Gastroesophageal sphincter (tissue), 4 donors: ENCODE measurements at regions not wholly inside any gene's neighbourhood (a gene's known extent, or its start where the extent isn't known, plus 50 kb on each side); places are given as distances from the start of the nearest gene placed in this dataset.

Source experiments
- ATAC-seq: fragments of 150-250 bp; one replicate; pipeline ENCODE4 v1.9.1; 2016; ENCODE audit warnings: mild to moderate bottlenecking, moderate library complexity
- H3K27ac ChIP-seq, 4 donors: fragments of 200-600 bp; sonication (generic) in 3 of 4; 1 replicate in 3 of 4; 2 replicates in 1 of 4; pipeline ENCODE4 v1.5.1; 2016 to 2019
- H3K27me3 ChIP-seq: fragments of 200-600 bp; sonication (generic); one replicate; pipeline ENCODE4 v1.5.1; 2019
- H3K36me3 ChIP-seq, 2 donors: fragments of 200-600 bp; sonication (generic); one replicate each; pipeline ENCODE4 v1.5.1; 2019; ENCODE audit warnings: control low read depth in 1 of 2
- H3K4me1 ChIP-seq, 3 donors: fragments of 200-600 bp; sonication (generic); 1 replicate in 2 of 3; 2 replicates in 1 of 3; pipeline ENCODE4 v1.5.1; 2016 to 2019; ENCODE audit warnings: control low read depth in 2 of 3
- H3K4me3 ChIP-seq, 2 donors: fragments of 200-600 bp; sonication (generic); one replicate each; pipeline ENCODE4 v1.5.1; 2019; ENCODE audit warnings: mild to moderate bottlenecking in 1 of 2, moderate library complexity in 1 of 2
- H3K9me3 ChIP-seq, 3 donors: fragments of 200-600 bp; sonication (generic); one replicate each; pipeline ENCODE4 v1.5.1; 2017 to 2019; ENCODE audit warnings: control low read depth in 2 of 3
- EP300 ChIP-seq: sonication (generic); formaldehyde crosslinking; IDR thresholded peaks from one replicate; pipeline ENCODE4 v1.6.1; 2017; ENCODE audit warnings: antibody characterized with exemption, mild to moderate bottlenecking
- POLR2A ChIP-seq, 2 donors: fragments of 450-650 bp; IDR thresholded peaks; one replicate each; pipeline ENCODE4 v1.6.1; 2017; ENCODE audit warnings: antibody characterized with exemption in 2 of 2, mild to moderate bottlenecking in 2 of 2, moderate library complexity in 1 of 2
- POLR2AphosphoS5 ChIP-seq: sonication (generic); formaldehyde crosslinking; IDR thresholded peaks from one replicate; pipeline ENCODE4 v1.6.1; 2017; ENCODE audit warnings: antibody characterized with exemption
- WGBS, 2 donors: methylation state at CpG; one replicate each; pipeline ENCODE4 v1.1.5; 2018; ENCODE audit warnings: low coverage in 1 of 2; 5-methylcytosine and 5-hydroxymethylcytosine counted together
- TF ChIP-seq, protein P1 (sequence below), 4 experiments: fragments of 200-600 bp in 2 of 4; fragments of 450-650 bp in 2 of 4; sonication (generic) in 1 of 4; IDR thresholded peaks; one replicate each; pipeline ENCODE4 v1.5.1; 2017 to 2019; ENCODE audit warnings: antibody characterized with exemption in 4 of 4, mild to moderate bottlenecking in 2 of 4, moderate library complexity in 2 of 4

DNA sequence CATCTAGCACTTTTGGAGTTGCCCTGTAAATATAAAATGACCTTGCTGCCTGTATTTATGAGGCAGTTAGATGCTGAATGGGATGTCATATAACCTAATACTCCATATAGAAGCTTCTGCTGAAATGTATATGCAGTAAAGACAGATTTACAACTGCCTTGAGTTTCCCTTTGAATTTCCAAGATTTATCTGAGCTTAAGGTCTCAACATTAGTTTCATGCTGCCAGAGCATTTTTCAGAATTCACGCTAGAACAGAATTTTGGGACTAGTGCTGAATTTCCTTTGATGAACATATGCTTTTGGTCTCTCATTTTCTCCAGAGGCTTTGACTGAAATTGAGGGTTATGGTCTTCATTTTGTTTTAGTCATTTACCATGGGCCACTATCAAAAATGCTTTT is 254.7 kb upstream of the FANCL start:
- 71 to 80% methylated on average over 1 of the region's 1 CpG for WGBS, 2 donors
- Histone ChIP-seq H3K4me1 (no peaks in the 10 kb centered on the region), H3K36me3 (no peaks in the 10 kb centered on the region), H3K4me3 (no peak overlapping the region), H3K27me3 (no peaks in the 10 kb centered on the region), H3K27ac (no peak overlapping the region), H3K9me3 (no peaks in the 10 kb centered on the region)
- TF ChIP-seq, protein P1, sequence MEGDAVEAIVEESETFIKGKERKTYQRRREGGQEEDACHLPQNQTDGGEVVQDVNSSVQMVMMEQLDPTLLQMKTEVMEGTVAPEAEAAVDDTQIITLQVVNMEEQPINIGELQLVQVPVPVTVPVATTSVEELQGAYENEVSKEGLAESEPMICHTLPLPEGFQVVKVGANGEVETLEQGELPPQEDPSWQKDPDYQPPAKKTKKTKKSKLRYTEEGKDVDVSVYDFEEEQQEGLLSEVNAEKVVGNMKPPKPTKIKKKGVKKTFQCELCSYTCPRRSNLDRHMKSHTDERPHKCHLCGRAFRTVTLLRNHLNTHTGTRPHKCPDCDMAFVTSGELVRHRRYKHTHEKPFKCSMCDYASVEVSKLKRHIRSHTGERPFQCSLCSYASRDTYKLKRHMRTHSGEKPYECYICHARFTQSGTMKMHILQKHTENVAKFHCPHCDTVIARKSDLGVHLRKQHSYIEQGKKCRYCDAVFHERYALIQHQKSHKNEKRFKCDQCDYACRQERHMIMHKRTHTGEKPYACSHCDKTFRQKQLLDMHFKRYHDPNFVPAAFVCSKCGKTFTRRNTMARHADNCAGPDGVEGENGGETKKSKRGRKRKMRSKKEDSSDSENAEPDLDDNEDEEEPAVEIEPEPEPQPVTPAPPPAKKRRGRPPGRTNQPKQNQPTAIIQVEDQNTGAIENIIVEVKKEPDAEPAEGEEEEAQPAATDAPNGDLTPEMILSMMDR (IDR thresholded peaks at IDR 0.05): no peak
- TF ChIP-seq POLR2A (IDR thresholded peaks at IDR 0.05): no peak
- TF ChIP-seq POLR2AphosphoS5: no peak
- TF ChIP-seq EP300: no peak
- ATAC-seq: no peak

DNA sequence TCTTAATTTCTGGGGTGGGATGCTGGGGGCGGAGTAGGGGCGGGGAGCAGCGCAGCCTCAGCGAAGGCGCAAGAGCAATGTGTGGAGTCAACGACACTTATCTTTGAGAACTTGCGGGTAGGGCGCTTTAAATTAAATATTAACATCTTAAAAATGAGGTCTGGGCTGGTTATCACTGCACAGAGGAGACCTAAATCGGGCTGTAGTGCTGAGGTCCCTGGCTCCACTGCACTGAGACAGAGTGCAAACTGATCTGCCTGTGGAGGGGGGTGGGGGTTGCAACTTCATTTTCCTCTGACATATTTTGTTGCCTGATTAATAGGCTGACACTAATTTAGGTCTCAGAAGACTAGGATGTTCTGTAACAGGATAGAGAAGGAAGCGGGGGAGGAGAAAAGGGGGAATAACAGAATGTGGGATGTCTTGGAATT is 253.0 kb upstream of the FANCL start:
- Histone ChIP-seq H3K27ac (no peak overlapping the region), H3K9me3 (no peaks in the 10 kb centered on the region), H3K36me3 (no peaks in the 10 kb centered on the region), H3K4me1 (no peaks in the 10 kb centered on the region), H3K4me3 (no peak overlapping the region), H3K27me3 (no peaks in the 10 kb centered on the region)
- TF ChIP-seq POLR2AphosphoS5: no peak
- TF ChIP-seq, protein P1 (IDR thresholded peaks at IDR 0.05): no peak
- TF ChIP-seq POLR2A (IDR thresholded peaks at IDR 0.05): no peak
- TF ChIP-seq EP300: no peak
- no peak for ATAC-seq
- WGBS, 2 donors: 77 to 95% methylated on average over 5 to 10 of the region's 10 CpGs

- H3K4me3 ChIP-seq: no peak overlapping the region
- ATAC-seq: no peak
- no peaks in the 10 kb centered on the region for H3K36me3 ChIP-seq
- TF ChIP-seq POLR2AphosphoS5: no peak
- no peak for TF ChIP-seq EP300
- TF ChIP-seq POLR2A (IDR thresholded peaks at IDR 0.05): no peak
- TF ChIP-seq, protein P1 (IDR thresholded peaks at IDR 0.05): no peak
- H3K9me3 ChIP-seq: peaks cover 0 to 8% (median 0%) of the 10 kb centered on the region in 3 donors
- WGBS, 2 donors: 91 to 100% methylated on average over 1 to 4 of the region's 4 CpGs
- H3K4me1 ChIP-seq: no peaks in the 10 kb centered on the region
- H3K27me3 ChIP-seq: no peaks in the 10 kb centered on the region
- H3K27ac ChIP-seq: no peak overlapping the region
Measured at GRCh38 chr2:58484629-58485028, 243.5 kb upstream of the FANCL start.

DNA sequence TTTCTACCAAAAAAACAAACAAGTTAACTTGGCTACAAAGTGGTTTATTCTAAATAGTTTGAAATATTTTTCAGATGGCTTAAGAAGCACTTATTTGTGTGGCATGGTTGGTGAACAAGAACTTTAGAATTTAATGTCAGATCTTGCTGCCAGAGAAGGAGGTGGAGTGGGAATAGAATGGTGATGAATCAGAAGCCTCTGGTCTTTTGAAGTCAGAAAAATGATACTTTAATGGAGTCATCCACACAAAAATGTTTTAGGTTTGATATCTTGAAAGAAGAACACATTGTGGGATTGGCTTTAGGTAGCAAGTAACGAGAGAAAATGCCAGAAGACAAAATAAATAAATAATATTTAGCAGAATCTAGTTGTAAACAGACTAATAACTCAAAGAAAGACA is 243.1 kb upstream of the FANCL start:
- no peaks in the 10 kb centered on the region for H3K36me3 ChIP-seq

DNA sequence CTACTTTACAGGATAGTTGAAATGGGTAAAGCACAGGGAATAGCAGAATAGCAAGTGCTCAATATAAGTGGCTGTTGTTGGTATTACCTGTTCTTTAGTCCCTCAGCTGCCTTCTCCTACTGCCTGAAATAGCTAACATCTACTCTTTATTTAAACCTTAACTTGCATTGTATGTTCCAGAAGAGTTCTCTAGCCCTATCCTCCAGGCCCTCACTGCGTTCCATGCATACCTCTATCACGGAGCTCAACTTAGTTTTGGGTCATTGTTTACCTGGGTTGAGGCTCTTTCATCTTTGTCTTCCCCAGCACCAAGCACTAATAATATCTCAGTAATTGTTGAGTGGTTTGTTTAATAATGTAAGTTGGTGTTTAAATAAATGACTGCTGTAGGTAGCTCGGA is 242.2 kb upstream of the FANCL start:
- WGBS, 2 donors: 68% methylated on average over 3 of the region's 3 CpGs; no CpG with 5 or more reads in 1 of the 2 donors
- ATAC-seq: no peak
- H3K4me3 ChIP-seq: no peak overlapping the region
- H3K4me1 ChIP-seq: no peaks in the 10 kb centered on the region
- TF ChIP-seq POLR2A (IDR thresholded peaks at IDR 0.05): no peak
- TF ChIP-seq POLR2AphosphoS5: no peak
- TF ChIP-seq, protein P1 (IDR thresholded peaks at IDR 0.05): no peak
- no peak for TF ChIP-seq EP300
- no peaks in the 10 kb centered on the region for H3K27me3 ChIP-seq
- H3K36me3 ChIP-seq: no peaks in the 10 kb centered on the region
- H3K9me3 ChIP-seq: peaks cover 0 to 8% (median 0%) of the 10 kb centered on the region in 3 donors
- no peak overlapping the region for H3K27ac ChIP-seq

More for the DNA sequence above, 243.1 kb upstream of the FANCL start:
- peaks cover 0 to 8% (median 0%) of the 10 kb centered on the region in 3 donors for H3K9me3 ChIP-seq
- no peak for TF ChIP-seq POLR2AphosphoS5
- TF ChIP-seq POLR2A (IDR thresholded peaks at IDR 0.05): no peak
- no peak for TF ChIP-seq EP300
- TF ChIP-seq, protein P1 (IDR thresholded peaks at IDR 0.05): no peak
- no peaks in the 10 kb centered on the region for H3K27me3 ChIP-seq
- ATAC-seq: no peak
- H3K4me1 ChIP-seq: no peaks in the 10 kb centered on the region
- WGBS, 2 donors: 67% methylated on average over 1 of the region's 1 CpG; no CpG with 5 or more reads in 1 of the 2 donors
- no peak overlapping the region for H3K27ac ChIP-seq
- no peak overlapping the region for H3K4me3 ChIP-seq
